Natural killer cell treated with Interleukin-12 subunit alpha and Interleukin-12 subunit beta and Interleukin-15 and Interleukin-18, amount 100 ng/mL, for 72 hours (primary cell): ENCODE measurements at regions not wholly inside any gene's neighbourhood (a gene's known extent, or its start where the extent isn't known, plus 50 kb on each side); places are given as distances from the start of the nearest gene placed in this dataset.
"Not testable (repeated sequence)": the region's sequence is repeated elsewhere in the genome, so short reads cannot be mapped to it uniquely, and the experiment has no call there.

Source experiments
- ATAC-seq, 2 donors: fragments of 150-1000 bp; cut with Tn5 transposase in 1 of 2; sonication (Bioruptor Pico), chemical (Tn5 transposase) in 1 of 2; 2 replicates each; pipeline ENCODE4 v1.10.0; 2021
- DNase-seq: peaks from one replicate; pipeline ENCODE4 v3.0.0; 2022; ENCODE audit warnings: low spot score
- H3K27ac Mint-ChIP-seq, 2 donors: 1 replicate in 1 of 2; 2 replicates in 1 of 2; pipeline ENCODE4 v1.8.0; 2022; ENCODE audit warnings: mixed read lengths in 2 of 2, mild to moderate bottlenecking in 1 of 2, moderate library complexity in 1 of 2
- H3K27me3 Mint-ChIP-seq, 2 donors: 1 replicate in 1 of 2; 2 replicates in 1 of 2; pipeline ENCODE4 v1.8.0; 2022; ENCODE audit warnings: mixed read lengths in 2 of 2
- H3K36me3 Mint-ChIP-seq: one replicate; pipeline ENCODE4 v1.8.0; 2022; ENCODE audit warnings: mixed read lengths
- H3K4me1 Mint-ChIP-seq, 2 donors: 1 replicate in 1 of 2; 2 replicates in 1 of 2; pipeline ENCODE4 v1.8.0; 2022; ENCODE audit warnings: low read depth in 2 of 2, mixed read lengths in 2 of 2, mild to moderate bottlenecking in 1 of 2
- H3K4me3 Mint-ChIP-seq: one replicate; pipeline ENCODE4 v1.8.0; 2022; ENCODE audit warnings: mixed read lengths
- H3K9me3 Mint-ChIP-seq: 2 replicates; pipeline ENCODE4 v1.8.0; 2022; ENCODE audit warnings: mixed read lengths

GRCh38 chr2:145411493-145411892, 891.6 kb upstream of the ZEB2 start:
- no peaks in the 10 kb centered on the region for H3K9me3 Mint-ChIP-seq
- H3K27ac Mint-ChIP-seq, result peak overlapping the region; percentile 71 to 85
- DNase-seq, result peak; percentile 66
- peak overlapping the region; percentile 71 for H3K4me3 Mint-ChIP-seq
- H3K36me3 Mint-ChIP-seq, result peaks cover 7% of the 10 kb centered on the region
- peaks cover 47 to 82% of the 10 kb centered on the region in 2 donors for H3K27me3 Mint-ChIP-seq
- peaks cover 29% of the 10 kb centered on the region in 2 donors for H3K4me1 Mint-ChIP-seq
- peak; percentile 92 to 93 for ATAC-seq

- peaks cover under 1% of the 10 kb centered on the region for H3K36me3 Mint-ChIP-seq
- H3K27me3 Mint-ChIP-seq, result peaks cover 42 to 76% of the 10 kb centered on the region in 2 donors
- H3K9me3 Mint-ChIP-seq, result no peaks in the 10 kb centered on the region
- ATAC-seq, result no peak
- H3K27ac Mint-ChIP-seq, result peak overlapping the region; percentile 71 to 85
- DNase-seq, result no peak
- peaks cover 29% of the 10 kb centered on the region in 2 donors for H3K4me1 Mint-ChIP-seq
- no peak overlapping the region for H3K4me3 Mint-ChIP-seq
Observed at GRCh38 chr2:145410086-145410485, 890.2 kb upstream of the ZEB2 start.

- H3K4me1 Mint-ChIP-seq, result peaks cover 29% of the 10 kb centered on the region in 2 donors
- ATAC-seq, result no peak
- H3K4me3 Mint-ChIP-seq, result no peak overlapping the region
- H3K27me3 Mint-ChIP-seq, result peaks cover 37 to 67% of the 10 kb centered on the region in 2 donors
- H3K27ac Mint-ChIP-seq, result no peak overlapping the region
- DNase-seq, result no peak
- H3K9me3 Mint-ChIP-seq, result no peaks in the 10 kb centered on the region
- no peaks in the 10 kb centered on the region for H3K36me3 Mint-ChIP-seq
Observed at GRCh38 chr2:145408980-145409379, 889.1 kb upstream of the ZEB2 start.

- DNase-seq, result no peak
- no peak for ATAC-seq
- H3K4me1 Mint-ChIP-seq, result no peaks in the 10 kb centered on the region
- no peaks in the 10 kb centered on the region for H3K36me3 Mint-ChIP-seq
- H3K9me3 Mint-ChIP-seq, result no peaks in the 10 kb centered on the region
- H3K4me3 Mint-ChIP-seq, result no peak overlapping the region
- peaks cover 14 to 28% of the 10 kb centered on the region in 2 donors for H3K27me3 Mint-ChIP-seq
- no peak overlapping the region for H3K27ac Mint-ChIP-seq
Observed at GRCh38 chr2:145404690-145405089, 884.8 kb upstream of the ZEB2 start.

GRCh38 chr2:145402706-145403277, 882.9 kb upstream of the ZEB2 start:
- H3K4me1 Mint-ChIP-seq, result no peaks in the 10 kb centered on the region
- no peaks in the 10 kb centered on the region for H3K36me3 Mint-ChIP-seq
- no peak overlapping the region for H3K27ac Mint-ChIP-seq
- no peak overlapping the region for H3K4me3 Mint-ChIP-seq
- no peak for ATAC-seq
- peaks cover 9 to 18% of the 10 kb centered on the region in 2 donors for H3K27me3 Mint-ChIP-seq
- no peak for DNase-seq
- no peaks in the 10 kb centered on the region for H3K9me3 Mint-ChIP-seq

- no peak overlapping the region for H3K27ac Mint-ChIP-seq
- DNase-seq (no peak), ATAC-seq (no peak)
- H3K4me3 Mint-ChIP-seq, result no peak overlapping the region
- H3K9me3 Mint-ChIP-seq, result no peaks in the 10 kb centered on the region
- no peaks in the 10 kb centered on the region for H3K4me1 Mint-ChIP-seq
- no peaks in the 10 kb centered on the region for H3K36me3 Mint-ChIP-seq
- peaks cover 3 to 16% of the 10 kb centered on the region in 2 donors for H3K27me3 Mint-ChIP-seq
Observed at GRCh38 chr2:145399131-145399530, 879.2 kb upstream of the ZEB2 start.

GRCh38 chr2:145394181-145394580, 874.3 kb upstream of the ZEB2 start:
- Mint-ChIP-seq H3K4me1 (no peaks in the 10 kb centered on the region), H3K9me3 (no peaks in the 10 kb centered on the region), H3K36me3 (no peaks in the 10 kb centered on the region), H3K27ac (no peak overlapping the region), H3K27me3 (peaks cover 11 to 16% of the 10 kb centered on the region in 2 donors), H3K4me3 (no peak overlapping the region)
- DNase-seq, result no peak
- no peak for ATAC-seq

- H3K36me3 Mint-ChIP-seq, result no peaks in the 10 kb centered on the region
- H3K4me1 Mint-ChIP-seq, result no peaks in the 10 kb centered on the region
- peaks cover 3% of the 10 kb centered on the region for H3K9me3 Mint-ChIP-seq
- DNase-seq, result no peak
- peaks cover 14 to 26% of the 10 kb centered on the region in 2 donors for H3K27me3 Mint-ChIP-seq
- H3K27ac Mint-ChIP-seq, result no peak overlapping the region
- ATAC-seq, result no peak
- no peak overlapping the region for H3K4me3 Mint-ChIP-seq
Observed at GRCh38 chr2:145386973-145387372, 867.1 kb upstream of the ZEB2 start.

GRCh38 chr2:145383961-145384360, 864.0 kb upstream of the ZEB2 start:
- H3K27ac Mint-ChIP-seq, result no peak overlapping the region
- H3K36me3 Mint-ChIP-seq, result no peaks in the 10 kb centered on the region

GRCh38 chr2:145380436-145381017, 860.6 kb upstream of the ZEB2 start:
- ATAC-seq (no peak), DNase-seq (no peak)
- Mint-ChIP-seq H3K4me3 (no peak overlapping the region), H3K27me3 (peaks cover 16 to 38% of the 10 kb centered on the region in 2 donors), H3K36me3 (no peaks in the 10 kb centered on the region), H3K27ac (no peak overlapping the region), H3K4me1 (no peaks in the 10 kb centered on the region), H3K9me3 (peaks cover 3% of the 10 kb centered on the region)

More at GRCh38 chr2:145383961-145384360, 864.0 kb upstream of the ZEB2 start:
- ATAC-seq (no peak), DNase-seq (no peak)
- peaks cover 3% of the 10 kb centered on the region for H3K9me3 Mint-ChIP-seq
- no peaks in the 10 kb centered on the region for H3K4me1 Mint-ChIP-seq
- H3K27me3 Mint-ChIP-seq, result peaks cover 19 to 44% of the 10 kb centered on the region in 2 donors
- no peak overlapping the region for H3K4me3 Mint-ChIP-seq

- H3K36me3 Mint-ChIP-seq, result no peaks in the 10 kb centered on the region
- ATAC-seq (no peak), DNase-seq (no peak)
- H3K4me3 Mint-ChIP-seq, result no peak overlapping the region
- H3K9me3 Mint-ChIP-seq, result peaks cover under 1% of the 10 kb centered on the region
- H3K27ac Mint-ChIP-seq, result no peak overlapping the region
- H3K27me3 Mint-ChIP-seq, result peaks cover 19 to 32% of the 10 kb centered on the region in 2 donors
- no peaks in the 10 kb centered on the region for H3K4me1 Mint-ChIP-seq
Observed at GRCh38 chr2:145379934-145380333, 860.0 kb upstream of the ZEB2 start.

- DNase-seq (no peak), ATAC-seq (no peak)
- Mint-ChIP-seq H3K27ac (no peak overlapping the region), H3K27me3 (peaks cover 8 to 22% of the 10 kb centered on the region in 2 donors), H3K4me1 (no peaks in the 10 kb centered on the region), H3K4me3 (no peak overlapping the region), H3K9me3 (no peaks in the 10 kb centered on the region), H3K36me3 (no peaks in the 10 kb centered on the region)
Observed at GRCh38 chr2:145374165-145374564, 854.2 kb upstream of the ZEB2 start.

- H3K4me1 Mint-ChIP-seq, H3K4me3 Mint-ChIP-seq, DNase-seq, H3K27ac Mint-ChIP-seq, H3K9me3 Mint-ChIP-seq, H3K36me3 Mint-ChIP-seq, ATAC-seq: not testable (repeated sequence)
- H3K27me3 Mint-ChIP-seq, result peaks cover 5 to 14% of the 10 kb centered on the region in 2 donors
Observed at GRCh38 chr2:145367334-145367733, 847.4 kb upstream of the ZEB2 start.

- no peak for ATAC-seq
Observed at GRCh38 chr2:145366341-145366740, 846.4 kb upstream of the ZEB2 start.

More at GRCh38 chr2:145366341-145366740, 846.4 kb upstream of the ZEB2 start:
- H3K4me3 Mint-ChIP-seq, result no peak overlapping the region
- peaks cover 4% of the 10 kb centered on the region for H3K9me3 Mint-ChIP-seq
- no peak for DNase-seq
- peaks cover 3 to 4% of the 10 kb centered on the region in 2 donors for H3K27me3 Mint-ChIP-seq
- no peaks in the 10 kb centered on the region for H3K4me1 Mint-ChIP-seq
- no peaks in the 10 kb centered on the region for H3K36me3 Mint-ChIP-seq
- no peak overlapping the region for H3K27ac Mint-ChIP-seq
